HEK293 (cell line): ENCODE measurements at regions not wholly inside any gene's neighbourhood (a gene's known extent, or its start where the extent isn't known, plus 50 kb on each side); places are given as distances from the start of the nearest gene placed in this dataset.

ENCODE experiments used
- CTCF ChIP-seq: fragments of 450-650 bp; formaldehyde crosslinking; IDR thresholded peaks from 2 replicates; pipeline ENCODE4 v1.5.1; 2016; ENCODE audit warnings: missing biosample characterization, missing genetic modification characterization
- ZBTB17 ChIP-seq: fragments of 450-650 bp; formaldehyde crosslinking; IDR thresholded peaks from 2 replicates; pipeline ENCODE4 v1.5.1; 2016; ENCODE audit warnings: missing biosample characterization, missing genetic modification characterization
- ZFP37 ChIP-seq: fragments of 450-650 bp; formaldehyde crosslinking; IDR thresholded peaks from 2 replicates; pipeline ENCODE4 v1.5.1; 2016; ENCODE audit warnings: missing biosample characterization, missing genetic modification characterization
- ZNF202 ChIP-seq: fragments of 450-650 bp; formaldehyde crosslinking; IDR thresholded peaks from 2 replicates; pipeline ENCODE4 v1.5.1; 2016; ENCODE audit warnings: missing biosample characterization, missing genetic modification characterization, borderline replicate concordance
- ZNF266 ChIP-seq: fragments of 450-650 bp; formaldehyde crosslinking; IDR thresholded peaks from 2 replicates; pipeline ENCODE4 v1.5.1; 2016; ENCODE audit warnings: missing biosample characterization, missing genetic modification characterization, low read depth
- ZNF324 ChIP-seq: fragments of 450-650 bp; formaldehyde crosslinking; IDR thresholded peaks from 2 replicates; pipeline ENCODE4 v1.5.1; 2016; ENCODE audit warnings: missing biosample characterization, missing genetic modification characterization
- ZNF48 ChIP-seq: fragments of 450-650 bp; formaldehyde crosslinking; IDR thresholded peaks from 2 replicates; pipeline ENCODE4 v1.5.1; 2016; ENCODE audit warnings: missing biosample characterization, missing genetic modification characterization
- ZNF488 ChIP-seq: fragments of 450-650 bp; formaldehyde crosslinking; IDR thresholded peaks from 2 replicates; pipeline ENCODE4 v1.5.1; 2016; ENCODE audit warnings: missing biosample characterization, missing genetic modification characterization
- ZNF558 ChIP-seq: fragments of 450-650 bp; formaldehyde crosslinking; IDR thresholded peaks from 2 replicates; pipeline ENCODE4 v1.5.1; 2016; ENCODE audit warnings: missing biosample characterization, missing genetic modification characterization
- ZNF560 ChIP-seq: fragments of 450-650 bp; formaldehyde crosslinking; IDR thresholded peaks from 2 replicates; pipeline ENCODE4 v1.5.1; 2017; ENCODE audit warnings: missing biosample characterization, missing genetic modification characterization, borderline replicate concordance
- ZNF660 ChIP-seq: fragments of 450-650 bp; IDR thresholded peaks from 2 replicates; pipeline ENCODE4 v1.5.1; 2018; ENCODE audit warnings: missing biosample characterization, mild to moderate bottlenecking, missing genetic modification characterization
- ZSCAN4 ChIP-seq: fragments of 450-650 bp; formaldehyde crosslinking; IDR thresholded peaks from 2 replicates; pipeline ENCODE4 v1.5.1; 2017; ENCODE audit warnings: missing biosample characterization, missing genetic modification characterization
- TF ChIP-seq, protein P1 (sequence below): fragments of 450-650 bp; formaldehyde crosslinking; IDR thresholded peaks from 2 replicates; pipeline ENCODE4 v1.5.1; 2016; ENCODE audit warnings: missing biosample characterization, missing genetic modification characterization
- TF ChIP-seq, protein P2 (sequence below): fragments of 450-650 bp; IDR thresholded peaks from 2 replicates; pipeline ENCODE4 v1.5.1; 2018; ENCODE audit warnings: missing biosample characterization, missing genetic modification characterization

- TF ChIP-seq, protein P1, sequence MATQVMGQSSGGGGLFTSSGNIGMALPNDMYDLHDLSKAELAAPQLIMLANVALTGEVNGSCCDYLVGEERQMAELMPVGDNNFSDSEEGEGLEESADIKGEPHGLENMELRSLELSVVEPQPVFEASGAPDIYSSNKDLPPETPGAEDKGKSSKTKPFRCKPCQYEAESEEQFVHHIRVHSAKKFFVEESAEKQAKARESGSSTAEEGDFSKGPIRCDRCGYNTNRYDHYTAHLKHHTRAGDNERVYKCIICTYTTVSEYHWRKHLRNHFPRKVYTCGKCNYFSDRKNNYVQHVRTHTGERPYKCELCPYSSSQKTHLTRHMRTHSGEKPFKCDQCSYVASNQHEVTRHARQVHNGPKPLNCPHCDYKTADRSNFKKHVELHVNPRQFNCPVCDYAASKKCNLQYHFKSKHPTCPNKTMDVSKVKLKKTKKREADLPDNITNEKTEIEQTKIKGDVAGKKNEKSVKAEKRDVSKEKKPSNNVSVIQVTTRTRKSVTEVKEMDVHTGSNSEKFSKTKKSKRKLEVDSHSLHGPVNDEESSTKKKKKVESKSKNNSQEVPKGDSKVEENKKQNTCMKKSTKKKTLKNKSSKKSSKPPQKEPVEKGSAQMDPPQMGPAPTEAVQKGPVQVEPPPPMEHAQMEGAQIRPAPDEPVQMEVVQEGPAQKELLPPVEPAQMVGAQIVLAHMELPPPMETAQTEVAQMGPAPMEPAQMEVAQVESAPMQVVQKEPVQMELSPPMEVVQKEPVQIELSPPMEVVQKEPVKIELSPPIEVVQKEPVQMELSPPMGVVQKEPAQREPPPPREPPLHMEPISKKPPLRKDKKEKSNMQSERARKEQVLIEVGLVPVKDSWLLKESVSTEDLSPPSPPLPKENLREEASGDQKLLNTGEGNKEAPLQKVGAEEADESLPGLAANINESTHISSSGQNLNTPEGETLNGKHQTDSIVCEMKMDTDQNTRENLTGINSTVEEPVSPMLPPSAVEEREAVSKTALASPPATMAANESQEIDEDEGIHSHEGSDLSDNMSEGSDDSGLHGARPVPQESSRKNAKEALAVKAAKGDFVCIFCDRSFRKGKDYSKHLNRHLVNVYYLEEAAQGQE (tag by site-specific recombination) = no peak
- TF ChIP-seq CTCF (tag by site-specific recombination) = no peak
- no peak for TF ChIP-seq ZNF202
- no peak for TF ChIP-seq ZNF488 (tag by site-specific recombination)
- TF ChIP-seq ZNF558 (tag by site-specific recombination) = no peak
- TF ChIP-seq ZNF660 = no peak
- TF ChIP-seq ZNF560 (tag by site-specific recombination) = no peak
- TF ChIP-seq ZBTB17 (tag by site-specific recombination) = no peak
- TF ChIP-seq ZNF48 (tag by site-specific recombination) = no peak
- no peak for TF ChIP-seq ZNF266 (tag by site-specific recombination)
- no peak for TF ChIP-seq ZSCAN4 (tag by site-specific recombination)
- no peak for TF ChIP-seq ZNF324 (tag by site-specific recombination)
- TF ChIP-seq, protein P2, sequence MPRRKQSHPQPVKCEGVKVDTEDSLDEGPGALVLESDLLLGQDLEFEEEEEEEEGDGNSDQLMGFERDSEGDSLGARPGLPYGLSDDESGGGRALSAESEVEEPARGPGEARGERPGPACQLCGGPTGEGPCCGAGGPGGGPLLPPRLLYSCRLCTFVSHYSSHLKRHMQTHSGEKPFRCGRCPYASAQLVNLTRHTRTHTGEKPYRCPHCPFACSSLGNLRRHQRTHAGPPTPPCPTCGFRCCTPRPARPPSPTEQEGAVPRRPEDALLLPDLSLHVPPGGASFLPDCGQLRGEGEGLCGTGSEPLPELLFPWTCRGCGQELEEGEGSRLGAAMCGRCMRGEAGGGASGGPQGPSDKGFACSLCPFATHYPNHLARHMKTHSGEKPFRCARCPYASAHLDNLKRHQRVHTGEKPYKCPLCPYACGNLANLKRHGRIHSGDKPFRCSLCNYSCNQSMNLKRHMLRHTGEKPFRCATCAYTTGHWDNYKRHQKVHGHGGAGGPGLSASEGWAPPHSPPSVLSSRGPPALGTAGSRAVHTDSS (tag by site-specific recombination) = no peak
- TF ChIP-seq ZFP37 (tag by site-specific recombination) = no peak
Measured at GRCh38 chr5:87686975-87687374, 274.2 kb upstream of the CCNH start.
